ENCODE measurements at regions not wholly inside any gene's neighbourhood (a gene's known extent, or its start where the extent isn't known, plus 50 kb on each side); places are given as distances from the start of the nearest gene placed in this dataset.
"Not testable (repeated sequence)": the region's sequence is repeated elsewhere in the genome, so short reads cannot be mapped to it uniquely, and the experiment has no call there.

- DNase-seq (ENCODE audit: low spot score): no peak
These were observed 873.3 kb upstream of the AUTS2 start for GRCh38 chr7:68724965-68725364.

- DNase-seq (ENCODE audit: low spot score): no peak
These were observed 872.2 kb upstream of the AUTS2 start for GRCh38 chr7:68725843-68726785.

DNA sequence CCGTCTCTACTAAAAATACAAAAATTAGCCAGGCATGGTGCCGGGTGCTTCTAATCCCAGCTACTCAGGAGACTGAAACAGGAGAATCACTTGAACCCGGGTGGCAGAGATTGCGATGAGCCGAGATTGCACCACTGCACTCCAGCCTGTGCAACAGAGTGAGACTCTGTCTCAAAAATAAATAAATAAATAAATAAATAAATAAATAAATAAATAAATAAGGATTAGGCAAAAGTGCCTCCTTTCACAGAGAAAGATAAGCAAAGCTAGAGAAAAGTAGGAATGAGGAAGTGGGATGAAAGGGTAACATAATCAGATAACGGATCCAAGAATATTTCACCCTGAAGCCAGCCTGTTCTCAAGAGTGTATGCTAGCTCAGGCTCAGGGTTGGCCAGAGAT, 869.6 kb upstream of the AUTS2 start:
- not testable (repeated sequence) for DNase-seq (ENCODE audit: low spot score)

GRCh38 chr7:68729371-68729770, 868.9 kb upstream of the AUTS2 start:
- DNase-seq (ENCODE audit: low spot score): no peak

GRCh38 chr7:68730194-68730593, 868.1 kb upstream of the AUTS2 start:
- no peak for DNase-seq (ENCODE audit: low spot score)

DNA sequence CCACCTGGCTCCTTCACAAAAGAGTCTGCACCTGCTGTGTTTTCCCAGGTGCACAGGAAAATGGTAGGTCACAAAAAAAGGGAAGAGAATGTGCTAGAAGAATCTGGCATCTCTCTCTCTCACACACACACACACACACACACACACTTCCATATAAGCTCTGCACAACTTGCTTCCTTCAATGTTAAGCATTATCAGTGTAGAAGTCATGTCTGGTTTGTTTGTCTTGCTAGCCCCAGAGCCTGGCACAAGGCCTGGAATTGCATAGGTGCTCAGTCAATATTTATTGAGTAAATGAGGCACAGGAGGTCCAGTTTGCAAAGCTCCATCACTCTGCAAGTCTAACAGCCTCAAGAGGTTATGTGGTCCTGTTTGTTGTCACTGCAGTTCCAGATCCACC, 867.3 kb upstream of the AUTS2 start:
- DNase-seq (ENCODE audit: low spot score): no peak

- no peak for DNase-seq (ENCODE audit: low spot score)
These were observed 864.8 kb upstream of the AUTS2 start for GRCh38 chr7:68733219-68734153.

- DNase-seq (ENCODE audit: low spot score): no peak
These were observed 863.8 kb upstream of the AUTS2 start for GRCh38 chr7:68734431-68734830.

DNA sequence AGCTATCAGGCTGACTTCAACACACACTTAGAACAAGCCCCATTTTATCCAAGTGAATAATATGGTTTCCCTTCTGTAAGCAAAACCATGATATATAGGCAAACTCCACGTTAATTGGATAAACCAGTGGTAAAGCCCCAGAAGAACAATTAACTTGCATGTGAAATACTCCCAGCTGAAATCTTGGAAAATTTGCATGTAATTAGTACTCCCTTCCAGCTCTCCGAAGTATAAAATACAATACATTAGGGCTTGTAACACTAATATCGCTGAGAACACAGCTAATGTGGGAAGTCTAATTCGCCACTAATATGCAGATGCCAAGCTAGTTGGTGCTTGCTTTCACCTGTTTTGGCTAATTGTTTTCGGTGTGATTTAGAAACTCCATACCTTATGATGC, 859.0 kb upstream of the AUTS2 start:
- no peak for DNase-seq (ENCODE audit: low spot score)

- no peak for DNase-seq (ENCODE audit: low spot score)
These were observed 854.2 kb upstream of the AUTS2 start for GRCh38 chr7:68744036-68744435.

GRCh38 chr7:68748934-68749900, 849.1 kb upstream of the AUTS2 start:
- DNase-seq (ENCODE audit: low spot score): no peak

DNA sequence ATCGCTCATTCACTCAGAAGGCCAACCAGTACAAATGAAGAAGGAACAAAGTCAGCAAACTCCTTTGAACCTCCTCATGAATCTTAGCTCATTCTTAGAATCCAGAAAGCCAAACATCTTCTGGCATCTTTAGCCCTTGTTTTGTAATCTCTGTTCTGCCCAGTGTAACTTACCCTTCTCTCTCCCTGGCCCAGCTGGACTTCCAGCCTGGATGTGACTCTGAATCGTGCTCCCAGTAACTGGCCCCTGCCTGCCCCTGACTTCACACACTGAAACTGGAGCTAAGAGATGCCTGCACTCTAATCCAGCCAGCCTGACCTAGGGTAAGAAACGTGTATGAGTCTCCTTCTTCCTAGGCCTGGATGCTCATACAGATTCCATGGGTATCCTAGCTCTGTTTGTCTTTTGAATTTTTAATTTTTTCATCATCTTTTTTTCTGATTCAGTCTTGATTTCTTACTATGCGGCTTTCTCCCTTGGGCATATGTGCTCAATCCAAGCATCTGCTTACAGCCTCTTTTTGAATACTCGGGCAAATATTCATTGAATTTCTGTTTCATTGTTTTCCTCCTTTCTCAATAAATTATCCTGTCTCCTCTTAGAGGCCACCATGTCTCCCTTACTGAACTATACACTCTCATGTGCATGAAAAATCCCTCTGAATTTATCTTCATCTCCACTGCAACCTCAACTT, 845.6 kb upstream of the AUTS2 start:
- DNase-seq (ENCODE audit: low spot score): no peak

DNA sequence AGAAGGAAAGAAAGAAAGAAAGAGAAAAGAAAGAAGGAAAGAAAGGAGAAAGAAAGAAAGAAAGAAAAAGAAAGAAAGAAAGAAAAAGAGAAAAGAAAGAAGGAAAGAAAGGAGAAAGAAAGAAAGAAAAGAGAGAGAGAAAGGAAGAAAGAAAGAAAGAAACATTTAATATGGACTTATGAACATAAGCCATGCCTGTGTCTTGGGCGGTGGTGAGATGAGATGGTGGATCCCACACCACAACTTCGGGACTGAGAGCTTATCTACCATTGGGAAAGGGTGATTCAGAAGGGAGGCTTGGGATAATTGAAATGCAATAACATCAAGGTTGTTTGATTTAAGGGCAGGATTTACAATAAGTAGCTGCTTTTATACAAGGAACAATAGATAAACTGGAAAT, 843.9 kb upstream of the AUTS2 start:
- no peak for DNase-seq (ENCODE audit: low spot score)

- DNase-seq (ENCODE audit: low spot score): no peak
These were observed 841.2 kb upstream of the AUTS2 start for GRCh38 chr7:68756986-68757495.

- no peak for DNase-seq (ENCODE audit: low spot score)
These were observed 837.7 kb upstream of the AUTS2 start for GRCh38 chr7:68760556-68760955.

- no peak for DNase-seq (ENCODE audit: low spot score)
These were observed 830.8 kb upstream of the AUTS2 start for GRCh38 chr7:68767462-68767861.

- no peak for DNase-seq (ENCODE audit: low spot score)
These were observed 827.6 kb upstream of the AUTS2 start for GRCh38 chr7:68770649-68771048.

DNA sequence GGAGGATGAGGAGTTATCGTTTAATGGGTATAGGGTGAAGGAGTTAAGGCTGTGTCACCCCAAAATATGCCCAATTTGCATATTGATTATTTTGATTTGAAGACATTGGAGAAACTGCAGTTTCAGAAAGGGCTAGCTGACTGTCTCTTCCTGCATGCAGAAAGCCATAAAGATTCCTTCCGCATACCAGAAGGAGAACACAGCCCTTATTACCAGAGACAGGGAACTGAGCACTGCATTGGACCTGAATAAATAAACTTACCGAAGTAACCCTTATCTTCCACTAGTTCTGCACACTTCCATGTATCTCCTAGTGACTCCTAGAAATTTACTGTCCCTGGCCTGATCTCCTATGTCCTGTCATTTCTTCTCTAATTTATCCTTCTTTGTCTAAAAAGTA, 821.9 kb upstream of the AUTS2 start:
- DNase-seq (ENCODE audit: low spot score): no peak

GRCh38 chr7:68783684-68784083, 814.6 kb upstream of the AUTS2 start:
- no peak for DNase-seq (ENCODE audit: low spot score)

- DNase-seq (ENCODE audit: low spot score): no peak
These were observed 813.2 kb upstream of the AUTS2 start for GRCh38 chr7:68785036-68785435.

All from mesenteric fat pad (tissue), 1 donor.